ENCODE measurements at regions not wholly inside any gene's neighbourhood (a gene's known extent, or its start where the extent isn't known, plus 50 kb on each side); places are given as distances from the start of the nearest gene placed in this dataset.

GRCh38 chr10:121242741-121243608 is 355.3 kb downstream of the FGFR2 start:
- TF ChIP-seq, protein P1, sequence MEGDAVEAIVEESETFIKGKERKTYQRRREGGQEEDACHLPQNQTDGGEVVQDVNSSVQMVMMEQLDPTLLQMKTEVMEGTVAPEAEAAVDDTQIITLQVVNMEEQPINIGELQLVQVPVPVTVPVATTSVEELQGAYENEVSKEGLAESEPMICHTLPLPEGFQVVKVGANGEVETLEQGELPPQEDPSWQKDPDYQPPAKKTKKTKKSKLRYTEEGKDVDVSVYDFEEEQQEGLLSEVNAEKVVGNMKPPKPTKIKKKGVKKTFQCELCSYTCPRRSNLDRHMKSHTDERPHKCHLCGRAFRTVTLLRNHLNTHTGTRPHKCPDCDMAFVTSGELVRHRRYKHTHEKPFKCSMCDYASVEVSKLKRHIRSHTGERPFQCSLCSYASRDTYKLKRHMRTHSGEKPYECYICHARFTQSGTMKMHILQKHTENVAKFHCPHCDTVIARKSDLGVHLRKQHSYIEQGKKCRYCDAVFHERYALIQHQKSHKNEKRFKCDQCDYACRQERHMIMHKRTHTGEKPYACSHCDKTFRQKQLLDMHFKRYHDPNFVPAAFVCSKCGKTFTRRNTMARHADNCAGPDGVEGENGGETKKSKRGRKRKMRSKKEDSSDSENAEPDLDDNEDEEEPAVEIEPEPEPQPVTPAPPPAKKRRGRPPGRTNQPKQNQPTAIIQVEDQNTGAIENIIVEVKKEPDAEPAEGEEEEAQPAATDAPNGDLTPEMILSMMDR (conservative IDR thresholded peaks at IDR 0.05; ENCODE audit: low read depth, low read length): no peak
- H3K4me3 ChIP-seq (ENCODE audit: low read depth, low read length): no peak overlapping the region
- no peak for DNase-seq (ENCODE audit: low read depth)

DNA sequence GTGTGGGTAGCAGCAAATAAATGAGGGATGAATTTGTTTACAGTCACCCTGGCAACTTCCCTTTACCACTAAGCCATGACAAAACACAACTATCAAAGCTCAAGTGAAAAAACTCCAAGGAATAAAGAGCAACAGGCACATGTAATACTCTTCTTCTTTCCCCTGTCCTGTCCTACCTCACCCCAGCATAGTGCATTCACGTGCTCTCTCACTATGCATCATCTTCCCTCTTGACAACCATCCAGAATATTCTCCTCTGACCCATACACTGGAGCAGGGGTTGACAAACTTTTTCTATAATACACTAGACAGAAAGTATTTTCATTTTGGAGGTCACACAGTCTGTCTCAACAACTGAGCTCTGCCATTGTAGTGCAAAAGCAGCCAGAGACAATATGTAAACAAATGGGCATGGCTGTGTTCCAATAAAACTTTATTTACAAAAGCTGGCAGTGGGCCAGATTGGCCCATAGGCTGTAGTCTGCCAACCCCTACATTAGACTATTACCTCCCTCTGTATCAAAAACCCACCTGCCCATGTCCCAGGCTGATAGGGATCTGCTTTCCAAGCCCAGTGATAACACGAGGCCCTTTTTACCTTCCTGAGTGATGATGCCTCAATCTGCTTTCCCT is 354.5 kb downstream of the FGFR2 start:
- no peak for DNase-seq (ENCODE audit: low read depth)
- H3K4me3 ChIP-seq (ENCODE audit: low read depth, low read length): no peak overlapping the region
- TF ChIP-seq, protein P1 (conservative IDR thresholded peaks at IDR 0.05; ENCODE audit: low read depth, low read length): no peak

GRCh38 chr10:121244818-121245217 is 353.4 kb downstream of the FGFR2 start:
- DNase-seq (ENCODE audit: low read depth): no peak
- H3K4me3 ChIP-seq (ENCODE audit: low read depth, low read length): no peak overlapping the region
- TF ChIP-seq, protein P1 (conservative IDR thresholded peaks at IDR 0.05; ENCODE audit: low read depth, low read length): no peak

DNA sequence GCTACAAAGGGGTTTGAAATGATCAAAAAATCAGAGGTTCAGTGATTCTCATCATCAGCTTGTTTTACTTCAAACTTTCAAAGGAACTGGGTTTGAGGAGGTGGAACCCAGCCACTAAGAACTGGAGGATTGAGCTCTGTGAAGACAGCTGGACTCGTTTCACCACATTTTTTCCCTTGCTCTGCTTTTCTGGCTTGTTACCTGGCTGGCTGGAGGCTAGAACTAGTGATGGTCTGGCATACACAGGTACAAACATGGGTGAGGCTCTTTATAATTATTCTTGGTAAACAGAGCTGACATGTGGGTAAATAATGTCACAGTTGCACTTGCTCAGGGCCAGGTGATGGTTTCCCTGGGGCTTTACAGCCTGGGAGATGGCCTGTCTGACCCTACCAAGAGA is 352.5 kb downstream of the FGFR2 start:
- DNase-seq (ENCODE audit: low read depth): no peak
- TF ChIP-seq, protein P1 (conservative IDR thresholded peaks at IDR 0.05; ENCODE audit: low read depth, low read length): no peak

DNA sequence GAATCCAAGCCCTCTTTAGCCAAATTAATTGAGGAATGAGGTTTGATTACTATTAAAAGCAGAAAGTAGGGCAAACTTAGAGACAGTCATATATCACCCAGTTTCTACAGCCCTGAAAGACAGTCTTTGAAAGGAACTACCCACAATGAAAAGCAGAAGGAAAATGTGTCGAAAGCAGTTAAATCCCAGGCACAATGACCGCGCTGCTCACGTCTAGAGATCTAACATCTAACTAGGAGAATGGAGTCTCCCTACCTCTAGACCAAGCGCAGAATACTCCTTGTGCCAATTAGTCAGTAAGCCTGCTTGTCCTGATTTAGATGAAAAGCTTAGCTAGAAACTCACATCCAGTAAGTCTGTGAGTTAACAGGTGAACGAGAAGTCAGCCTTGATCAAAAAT is 350.0 kb downstream of the FGFR2 start:
- no peak overlapping the region for H3K4me3 ChIP-seq (ENCODE audit: low read depth, low read length)
- no peak for DNase-seq (ENCODE audit: low read depth)

More for the DNA sequence above, 352.5 kb downstream of the FGFR2 start:
- H3K4me3 ChIP-seq (ENCODE audit: low read depth, low read length): no peak overlapping the region

GRCh38 chr10:121250995-121251764 is 347.1 kb downstream of the FGFR2 start:
- no peak overlapping the region for H3K4me3 ChIP-seq (ENCODE audit: low read depth, low read length)
- TF ChIP-seq, protein P1 (conservative IDR thresholded peaks at IDR 0.05; ENCODE audit: low read depth, low read length): no peak
- no peak for DNase-seq (ENCODE audit: low read depth)

More for the DNA sequence above, 350.0 kb downstream of the FGFR2 start:
- TF ChIP-seq, protein P1 (conservative IDR thresholded peaks at IDR 0.05; ENCODE audit: low read depth, low read length): no peak

Data from choroid plexus epithelial cell (primary cell).